SK-N-SH (cell line): ENCODE measurements at regions not wholly inside any gene's neighbourhood (a gene's known extent, or its start where the extent isn't known, plus 50 kb on each side); places are given as distances from the start of the nearest gene placed in this dataset.
"Not testable (repeated sequence)": the region's sequence is repeated elsewhere in the genome, so short reads cannot be mapped to it uniquely, and the experiment has no call there.

ENCODE experiments used
- CTCF ChIA-PET: fragments of 300-600, 350-600 bp; formaldehyde crosslinking; extraction: SDS; loops from one replicate; lab custom pipeline; 2021; lab: Yijun Ruan, JAX
- POLR2A ChIA-PET: fragments of 350-600 bp; sonication (Branson Sonifier 250); formaldehyde crosslinking; extraction: SDS; loops from one replicate; lab custom pipeline; 2020; ENCODE audit warnings: antibody characterized with exemption, inconsistent platforms; lab: Yijun Ruan, JAX
- DNase-seq: peaks from one replicate; pipeline ENCODE4 v3.0.0; 2012
- H2AFZ ChIP-seq: fragments of 200-600 bp; sonication (generic); 2 replicates; pipeline ENCODE4 v1.8.1; 2016; ENCODE audit warnings: antibody characterized with exemption, mild to moderate bottlenecking, low read depth
- H3F3A ChIP-seq: fragments of 200-600 bp; sonication (generic); replicated peaks from 2 replicates; pipeline ENCODE3; 2016; ENCODE audit warnings: antibody characterized with exemption, mild to moderate bottlenecking; ENCODE audit not compliant: insufficient read depth
- H3K27ac ChIP-seq, 2 experiments: fragments of 200-500 bp in 1 of 2; fragments of 200-600 bp in 1 of 2; sonication (Bioruptor generic) in 1 of 2; sonication (generic), shearing (Covaris generic) in 1 of 2; 2 replicates each; pipeline versions ENCODE4 v1.5.1 to v1.6.1; 2014 to 2016; ENCODE audit warnings: low read depth in 2 of 2, inconsistent platforms in 1 of 2, low read length in 1 of 2, mild to moderate bottlenecking in 1 of 2, mixed read lengths in 1 of 2
- H3K27me3 ChIP-seq: fragments of 200-600 bp; sonication (generic), shearing (Covaris generic); 2 replicates; pipeline ENCODE4 v1.6.1; 2016; ENCODE audit warnings: mixed run types; ENCODE audit not compliant: insufficient read depth
- H3K36me3 ChIP-seq, 2 experiments: fragments of 200-500 bp in 1 of 2; fragments of 200-600 bp in 1 of 2; sonication (Bioruptor generic) in 1 of 2; sonication (generic) in 1 of 2; replicated peaks in 1 of 2; 2 replicates each; pipeline versions ENCODE3 to v1.5.1; 2014 to 2016; ENCODE audit warnings: low read length in 1 of 2, mild to moderate bottlenecking in 1 of 2; ENCODE audit not compliant: insufficient read depth in 2 of 2, control insufficient read depth in 1 of 2
- H3K4me1 ChIP-seq, 2 experiments: fragments of 200-500 bp in 1 of 2; fragments of 200-600 bp in 1 of 2; sonication (Bioruptor generic) in 1 of 2; sonication (generic), shearing (Covaris generic) in 1 of 2; 2 replicates each; pipeline versions ENCODE4 v1.5.1 to v1.6.1; 2014 to 2016; ENCODE audit warnings: low read depth in 1 of 2, low read length in 1 of 2, mixed run types in 1 of 2; ENCODE audit not compliant: insufficient read depth in 2 of 2, control insufficient read depth in 1 of 2
- H3K4me2 ChIP-seq: fragments of 200-600 bp; sonication (generic), shearing (Covaris generic); 2 replicates; pipeline ENCODE4 v1.6.1; 2017; ENCODE audit warnings: mixed run types
- H3K4me3 ChIP-seq, 2 experiments: fragments of 200-500 bp in 1 of 2; fragments of 200-600 bp in 1 of 2; sonication (Bioruptor generic) in 1 of 2; sonication (generic), shearing (Covaris generic) in 1 of 2; 2 replicates each; pipeline versions ENCODE4 v1.5.1 to v1.8.1; 2014 to 2016; ENCODE audit warnings: low read depth in 2 of 2, inconsistent platforms in 1 of 2, low read length in 1 of 2, mild to moderate bottlenecking in 1 of 2, mixed read lengths in 1 of 2, moderate library complexity in 1 of 2
- H3K79me2 ChIP-seq: fragments of 200-600 bp; sonication (generic); 2 replicates; pipeline ENCODE4 v1.8.1; 2017; ENCODE audit warnings: mild to moderate bottlenecking; ENCODE audit not compliant: insufficient read depth
- H3K9ac ChIP-seq: fragments of 200-600 bp; sonication (generic); 2 replicates; pipeline ENCODE4 v1.6.1; 2017; ENCODE audit warnings: mixed run types
- H3K9me2 ChIP-seq: fragments of 200-600 bp; sonication (generic); 2 replicates; pipeline ENCODE4 v1.6.1; 2017; ENCODE audit warnings: mixed run types
- H3K9me3 ChIP-seq: fragments of 200-600 bp; sonication (generic); 2 replicates; pipeline ENCODE4 v1.6.1; 2017; ENCODE audit warnings: mixed run types, mild to moderate bottlenecking, moderate library complexity
- H4K20me1 ChIP-seq: fragments of 200-600 bp; sonication (generic); 2 replicates; pipeline ENCODE4 v1.6.1; 2017; ENCODE audit warnings: mild to moderate bottlenecking, mixed run types; ENCODE audit not compliant: insufficient read depth
- CHD2 ChIP-seq: fragments of 150-350 bp; IDR thresholded peaks from 2 replicates; pipeline ENCODE4 v1.6.1; 2018; ENCODE audit warnings: low read length; ENCODE audit not compliant: partially characterized antibody
- ELF1 ChIP-seq: IDR thresholded peaks from 2 replicates; pipeline ENCODE4 v1.4.0; 2012
- EP300 ChIP-seq, 2 experiments: IDR thresholded peaks; 2 replicates each; pipeline versions ENCODE4 v1.4.0 to v1.6.1; 2012; ENCODE audit warnings: borderline replicate concordance in 1 of 2, low read depth in 1 of 2, low read length in 1 of 2
- EZH2phosphoT487 ChIP-seq: fragments of 200-600 bp; sonication (generic); IDR thresholded peaks from 2 replicates; pipeline ENCODE4 v1.6.1; 2017; ENCODE audit warnings: low read depth, mixed run types, mild to moderate bottlenecking, antibody characterized with exemption, moderate library complexity, borderline replicate concordance
- FOSL2 ChIP-seq: IDR thresholded peaks from 2 replicates; pipeline ENCODE4 v1.4.0; 2012; ENCODE audit warnings: low read depth, mild to moderate bottlenecking, moderate library complexity, borderline replicate concordance
- FOXJ3 ChIP-seq: sonication (generic); formaldehyde crosslinking; IDR thresholded peaks from 2 replicates; pipeline ENCODE4 v1.5.1; 2020; ENCODE audit warnings: mild to moderate bottlenecking, missing genetic modification reagents
- IRF3 ChIP-seq: fragments of 150-350 bp; IDR thresholded peaks from 2 replicates; pipeline ENCODE4 v1.6.1; 2016; ENCODE audit warnings: mild to moderate bottlenecking, low read depth, low read length
- NFIC ChIP-seq: IDR thresholded peaks from 2 replicates; pipeline ENCODE4 v1.4.0; 2012; ENCODE audit warnings: borderline replicate concordance
- PBX3 ChIP-seq: IDR thresholded peaks from 2 replicates; pipeline ENCODE4; 2012
- POLR2AphosphoS5 ChIP-seq: IDR thresholded peaks from 2 replicates; pipeline ENCODE4 v1.6.1; 2012; ENCODE audit warnings: low read depth, low read length
- RCOR1 ChIP-seq: fragments of 150-350 bp; IDR thresholded peaks from 2 replicates; pipeline ENCODE4 v1.6.1; 2017; ENCODE audit warnings: antibody characterized with exemption, low read length
- RFX5 ChIP-seq: IDR thresholded peaks from 2 replicates; pipeline ENCODE4 v1.6.1; 2012; ENCODE audit warnings: mild to moderate bottlenecking, improper control_type of control experiment, low read length
- RXRA ChIP-seq: IDR thresholded peaks from 2 replicates; pipeline ENCODE4 v1.4.0; 2012; ENCODE audit warnings: low read depth, mild to moderate bottlenecking, borderline replicate concordance
- SIN3A ChIP-seq: IDR thresholded peaks from 2 replicates; pipeline ENCODE4 v1.6.1; 2012; ENCODE audit warnings: low read depth, mild to moderate bottlenecking, low read length, moderate library complexity, borderline replicate concordance
- TAF1 ChIP-seq: IDR thresholded peaks from 2 replicates; pipeline ENCODE4 v1.6.1; 2012; ENCODE audit warnings: low read depth, mild to moderate bottlenecking, low read length, moderate library complexity, borderline replicate concordance
- TCF12 ChIP-seq: IDR thresholded peaks from 2 replicates; pipeline ENCODE4 v1.4.0; 2012
- TEAD4 ChIP-seq: IDR thresholded peaks from 2 replicates; pipeline ENCODE4 v1.4.0; 2012; ENCODE audit warnings: mild to moderate bottlenecking, borderline replicate concordance; ENCODE audit not compliant: insufficient read depth
- USF1 ChIP-seq: IDR thresholded peaks from 2 replicates; pipeline ENCODE4 v1.4.0; 2012; ENCODE audit warnings: low read depth, borderline replicate concordance
- YY1 ChIP-seq: IDR thresholded peaks from 2 replicates; pipeline ENCODE4 v1.4.0; 2012; ENCODE audit warnings: low read depth, mild to moderate bottlenecking
- ZBTB33 ChIP-seq: IDR thresholded peaks from 2 replicates; pipeline ENCODE4 v1.4.0; 2012; ENCODE audit warnings: low read depth, borderline replicate concordance
- WGBS: methylation state at CpG from one replicate; pipeline ENCODE4 v1.1.6; 2017; ENCODE audit warnings: low lambda C conversion rate; 5-methylcytosine and 5-hydroxymethylcytosine counted together

GRCh38 chr3:35262406-35262805, 376.9 kb upstream of the ARPP21 start:
- Histone ChIP-seq H3K27ac (no peak overlapping the region), H3K9me2 (no peaks in the 10 kb centered on the region), H2AFZ (no peak overlapping the region), H3K4me2 (no peak overlapping the region), H3K4me3 (no peak overlapping the region), H3F3A (no peaks in the 10 kb centered on the region), H3K27me3 (no peaks in the 10 kb centered on the region), H3K9me3 (no peaks in the 10 kb centered on the region), H3K36me3 (no peaks in the 10 kb centered on the region), H3K9ac (no peak overlapping the region), H4K20me1 (no peaks in the 10 kb centered on the region), H3K4me1 (no peaks in the 10 kb centered on the region), H3K79me2 (no peaks in the 10 kb centered on the region)
- no peak for DNase-seq
- TF ChIP-seq FOXJ3 (no peak), RXRA (no peak), FOSL2 (no peak), TAF1 (no peak), EZH2phosphoT487 (no peak), TCF12 (no peak), ELF1 (no peak), POLR2AphosphoS5 (no peak), USF1 (no peak), NFIC (no peak), EP300 (IDR thresholded peaks at IDR 0.05; ENCODE audit: borderline replicate concordance in 1 of 2, low read depth in 1 of 2, low read length in 1 of 2) (no peak), TEAD4 (no peak), SIN3A (no peak), RFX5 (no peak)
- ChIA-PET CTCF (interaction anchor here (1.8 kb wide), 1 partner anchor 10 kb away, joined by 4 read pairs; no protein-coding TSS in a partner anchor), POLR2A (interaction anchor here (0.5 kb wide), 1 partner anchor 1625 kb away, joined by 5 read pairs; no protein-coding TSS in a partner anchor)

GRCh38 chr3:35263477-35263876, 375.8 kb upstream of the ARPP21 start:
- H3K4me2 ChIP-seq: no peak overlapping the region
- no peaks in the 10 kb centered on the region for H3F3A ChIP-seq
- H3K9me3 ChIP-seq: no peaks in the 10 kb centered on the region
- no peak for DNase-seq
- H3K79me2 ChIP-seq: no peaks in the 10 kb centered on the region
- POLR2A ChIA-PET: no interaction called here
- H3K36me3 ChIP-seq: no peaks in the 10 kb centered on the region
- H3K9ac ChIP-seq: no peak overlapping the region
- H3K27ac ChIP-seq: no peak overlapping the region
- 63% methylated on average over 1 of the region's 1 CpG for WGBS
- no peaks in the 10 kb centered on the region for H3K4me1 ChIP-seq
- no peaks in the 10 kb centered on the region for H3K9me2 ChIP-seq
- CTCF ChIA-PET: interaction anchor here (1.8 kb wide), 1 partner anchor 9 kb away, joined by 4 read pairs; no protein-coding TSS in a partner anchor
- no peaks in the 10 kb centered on the region for H3K27me3 ChIP-seq
- TF ChIP-seq CHD2 (no peak), YY1 (no peak), FOSL2 (no peak), ZBTB33 (no peak), TAF1 (no peak), FOXJ3 (no peak), PBX3 (no peak), RXRA (no peak), RCOR1 (no peak), IRF3 (no peak), TEAD4 (no peak)
- TF ChIP-seq, all 33 proteins: peak for 0
- Histone ChIP-seq H2AFZ (no peak overlapping the region), H4K20me1 (no peaks in the 10 kb centered on the region), H3K4me3 (no peak overlapping the region)

GRCh38 chr3:35266065-35266464, 373.3 kb upstream of the ARPP21 start:
- H2AFZ ChIP-seq, H3F3A ChIP-seq, H3K27me3 ChIP-seq, DNase-seq, H3K9ac ChIP-seq, H3K9me2 ChIP-seq, H3K79me2 ChIP-seq, H3K4me2 ChIP-seq, H4K20me1 ChIP-seq, H3K4me3 ChIP-seq, H3K36me3 ChIP-seq, H3K9me3 ChIP-seq, POLR2A ChIA-PET, H3K4me1 ChIP-seq, H3K27ac ChIP-seq: not testable (repeated sequence)
- WGBS: 81% methylated on average over 12 of the region's 12 CpGs
- CTCF ChIA-PET: interaction anchor here (1.1 kb wide), 1 partner anchor 15 kb away, joined by 3 read pairs; no protein-coding TSS in a partner anchor
